HPDE6-E6E7 (cell line): ENCODE measurements at regions not wholly inside any gene's neighbourhood (a gene's known extent, or its start where the extent isn't known, plus 50 kb on each side); places are given as distances from the start of the nearest gene placed in this dataset.
"Not testable (repeated sequence)": the region's sequence is repeated elsewhere in the genome, so short reads cannot be mapped to it uniquely, and the experiment has no call there.

Source experiments
- DNase-seq: peaks from one replicate; pipeline ENCODE4 v3.0.0; 2011; ENCODE audit warnings: missing footprints; ENCODE audit errors: extremely low spot score

DNA sequence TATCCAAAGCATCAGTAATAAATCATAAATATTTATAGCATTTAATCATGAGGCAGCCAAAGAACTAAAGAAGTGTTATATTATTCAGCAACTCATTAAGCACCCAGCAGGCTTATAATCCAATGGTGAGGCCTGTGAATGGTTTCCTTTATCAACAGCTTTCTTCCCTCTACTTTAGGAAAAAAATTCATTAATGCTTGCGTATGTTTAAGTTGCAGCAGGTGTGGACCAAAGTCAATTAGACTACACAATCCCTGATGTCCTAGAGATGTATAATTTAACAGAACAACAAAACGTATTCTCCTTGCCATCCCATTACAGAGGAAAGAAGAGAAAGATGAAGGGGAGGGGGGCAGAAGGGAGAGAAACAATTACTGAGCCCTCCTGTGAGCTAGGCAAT, 87.7 kb upstream of the MAGI3 start:
- DNase-seq: no peak

DNA sequence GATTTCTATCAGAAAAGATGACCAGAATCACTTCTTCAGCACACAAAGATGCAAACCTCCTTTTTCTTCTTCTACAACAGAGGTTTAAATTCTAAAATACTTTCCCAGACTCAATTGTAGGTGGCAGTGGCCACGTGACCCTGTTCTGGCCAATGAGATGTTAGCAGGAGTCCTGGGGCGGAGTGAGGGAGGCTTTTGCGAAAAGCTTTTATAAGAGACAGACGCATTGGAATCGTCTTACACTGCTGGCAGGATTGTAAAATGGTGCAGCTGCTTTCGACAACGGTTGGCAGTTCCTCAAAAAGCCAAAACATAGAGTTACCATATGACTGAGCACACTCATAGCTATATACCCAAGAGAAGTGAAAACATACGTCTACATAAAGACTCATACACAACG, 87.0 kb upstream of the MAGI3 start:
- DNase-seq: no peak

DNA sequence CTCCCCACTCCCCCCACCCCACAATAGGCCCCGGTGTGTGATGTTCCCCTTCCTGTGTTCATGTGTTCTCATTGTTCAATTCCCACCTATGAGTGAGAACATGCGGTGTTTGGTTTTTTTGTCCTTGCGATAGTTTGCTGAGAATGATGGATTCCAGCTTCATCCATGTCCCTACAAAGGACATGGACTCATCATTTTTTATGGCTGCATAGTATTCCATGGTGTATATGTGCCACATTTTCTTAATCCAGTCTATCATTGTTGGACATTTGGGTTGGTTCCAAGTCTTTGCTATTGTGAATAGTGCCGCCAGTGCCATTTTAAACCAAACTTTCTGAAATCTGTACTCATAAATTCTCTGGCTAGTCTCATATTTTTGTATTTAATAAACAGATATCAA, 85.3 kb upstream of the MAGI3 start:
- DNase-seq: not testable (repeated sequence)

- DNase-seq: peak; percentile 35
Measured at GRCh38 chr1:113307771-113308445, 82.4 kb upstream of the MAGI3 start.

DNA sequence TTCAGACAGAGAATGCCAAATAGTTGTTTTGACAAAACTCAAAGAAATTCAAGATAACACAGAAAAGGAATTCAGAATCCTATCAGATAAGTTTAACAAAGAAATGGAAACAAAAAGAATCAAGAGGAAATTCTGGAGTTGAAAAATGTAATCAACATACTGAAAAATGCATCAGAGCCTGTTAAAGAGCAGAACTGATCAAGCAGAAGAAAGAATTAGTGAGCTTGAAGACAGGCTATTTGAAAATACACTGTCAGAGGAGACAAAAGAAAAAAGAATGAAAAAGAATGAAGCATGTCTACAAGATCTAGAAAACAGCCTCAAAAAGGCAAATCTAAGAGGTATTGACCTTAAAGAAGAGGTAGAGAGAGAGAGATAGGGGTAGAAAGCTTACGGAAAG, 77.7 kb upstream of the MAGI3 start:
- not testable (repeated sequence) for DNase-seq

DNA sequence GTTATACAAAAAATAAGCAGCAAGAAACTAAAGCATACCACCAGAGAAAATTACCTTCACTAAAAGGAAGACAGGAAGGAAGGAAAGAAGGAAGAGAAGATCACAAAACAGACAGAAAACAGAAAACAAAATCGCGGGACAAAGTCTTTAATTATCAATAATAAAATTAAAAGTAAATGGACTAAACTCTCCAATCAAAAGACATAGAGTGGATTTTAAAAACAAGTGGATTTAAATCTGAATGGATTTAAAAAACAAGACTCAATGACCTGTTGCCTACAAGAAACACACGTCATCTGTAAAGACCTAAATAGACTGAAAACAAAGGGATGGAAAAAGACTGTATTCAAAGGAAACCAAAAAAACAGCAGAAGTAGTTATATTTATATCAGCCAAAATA, 75.7 kb upstream of the MAGI3 start:
- no peak for DNase-seq

DNA sequence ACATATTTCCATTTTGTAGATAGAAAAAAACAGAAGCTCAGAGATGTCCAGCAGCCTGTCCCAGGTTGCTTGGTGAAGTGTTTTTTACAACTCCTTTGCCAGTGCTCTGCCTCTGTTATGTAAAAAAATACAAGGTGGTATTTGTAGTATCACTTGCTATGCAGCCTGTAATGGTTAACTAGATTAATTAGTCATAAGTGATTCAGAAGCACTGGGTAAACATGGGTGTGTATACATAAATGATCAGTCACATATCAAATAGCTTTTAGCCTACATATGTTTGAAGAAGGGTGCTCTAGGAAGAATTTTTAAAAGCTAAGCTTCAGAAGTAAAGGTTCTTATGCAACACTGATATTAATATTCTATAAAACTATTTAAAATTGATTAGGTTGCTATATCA, 70.0 kb upstream of the MAGI3 start:
- DNase-seq: no peak

DNA sequence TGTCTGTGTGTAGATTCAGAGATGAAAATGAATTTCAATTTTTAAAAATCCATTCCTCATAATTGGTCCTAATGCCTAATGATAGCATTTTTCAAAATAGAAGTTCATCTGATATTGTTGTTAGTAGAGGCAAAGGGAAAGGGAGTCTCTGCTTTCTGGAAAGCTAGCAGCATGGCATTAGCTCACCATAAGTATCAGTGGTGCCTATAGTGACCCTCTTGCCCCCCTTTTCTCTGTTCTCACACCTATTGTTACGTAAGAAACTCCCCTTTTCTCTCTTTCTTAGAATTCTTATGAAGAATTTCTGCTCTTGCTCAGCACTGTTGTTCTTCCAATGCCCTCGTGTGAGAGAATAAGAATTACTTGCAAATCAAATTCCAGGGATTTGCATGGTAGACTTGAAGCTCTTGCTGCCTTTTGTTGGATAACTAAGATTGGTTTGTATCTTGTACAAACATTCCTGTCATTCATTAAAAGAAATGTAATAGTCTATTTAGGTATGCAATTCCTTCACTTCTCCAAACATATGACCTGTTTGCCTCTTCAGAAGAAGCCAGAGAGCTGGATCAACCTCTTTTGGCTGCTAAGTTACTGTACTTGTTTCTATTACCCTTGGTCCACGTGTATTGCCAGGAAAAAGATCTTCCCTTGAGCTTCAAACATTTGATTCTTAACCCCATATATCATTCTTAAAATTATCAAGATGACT, 69.2 kb upstream of the MAGI3 start:
- DNase-seq: no peak

GRCh38 chr1:113321771-113322387, 68.4 kb upstream of the MAGI3 start:
- no peak for DNase-seq

DNA sequence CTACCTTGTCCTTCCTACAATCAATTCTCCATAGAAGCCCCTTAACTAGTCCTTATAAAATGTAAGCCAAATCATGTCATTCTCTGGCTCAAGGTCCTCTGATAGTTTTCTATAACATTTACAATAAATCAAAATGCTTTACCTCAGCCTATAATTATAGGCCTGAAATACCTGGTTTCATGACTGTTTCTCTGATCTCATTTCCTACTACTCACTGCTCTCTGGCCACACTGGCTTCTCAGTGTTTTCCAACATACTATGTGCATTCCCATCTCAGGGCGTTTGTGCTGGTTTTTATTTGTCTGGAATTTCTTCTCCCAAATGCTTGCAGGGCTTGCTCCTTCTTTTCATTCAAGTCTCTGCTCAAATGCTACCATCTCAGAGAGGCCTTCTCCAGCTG, 67.9 kb upstream of the MAGI3 start:
- DNase-seq: no peak

DNA sequence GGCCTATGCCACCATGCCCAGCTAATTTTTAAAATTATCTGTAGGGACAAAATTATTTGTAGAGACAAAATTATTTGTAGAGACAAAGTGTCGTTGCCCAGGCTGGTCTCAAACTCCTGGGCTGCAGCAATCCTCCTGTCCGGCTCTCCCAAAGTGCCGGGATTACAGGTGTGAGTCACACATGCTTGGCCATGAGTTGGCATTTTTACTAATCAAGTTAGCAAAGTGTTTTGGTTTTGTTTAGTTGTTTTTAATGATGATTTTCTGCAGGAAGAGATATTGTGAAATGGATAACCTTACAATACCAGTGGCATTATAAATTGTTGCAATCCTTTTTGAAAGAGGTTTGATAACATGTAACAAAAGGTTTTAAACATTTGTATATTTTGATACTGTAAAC, 65.3 kb upstream of the MAGI3 start:
- DNase-seq: peak; percentile 29

GRCh38 chr1:113326976-113327375, 63.3 kb upstream of the MAGI3 start:
- no peak for DNase-seq

GRCh38 chr1:113333056-113333455, 57.3 kb upstream of the MAGI3 start:
- no peak for DNase-seq

DNA sequence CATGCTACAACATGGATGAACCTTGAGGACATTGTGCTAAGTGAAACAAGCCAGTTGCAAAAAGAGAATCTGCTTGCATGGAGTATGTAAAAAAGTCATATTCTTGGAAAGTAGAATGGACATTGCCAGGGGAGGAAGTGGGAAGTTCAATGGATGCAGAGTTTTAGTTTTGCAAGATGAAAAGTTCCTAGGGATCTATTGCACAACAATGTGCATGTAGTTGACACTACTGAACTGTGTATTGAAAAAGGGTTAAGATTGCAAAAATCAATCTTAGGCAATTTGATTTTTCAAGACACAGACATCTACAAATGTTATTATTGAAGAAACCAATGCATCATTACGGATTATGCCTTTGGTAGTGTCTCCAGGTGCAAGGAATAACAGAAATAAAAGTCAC, 50.3 kb upstream of the MAGI3 start:
- DNase-seq: no peak
